Gastroesophageal sphincter (tissue), 3 donors: ENCODE measurements at regions not wholly inside any gene's neighbourhood (a gene's known extent, or its start where the extent isn't known, plus 50 kb on each side); places are given as distances from the start of the nearest gene placed in this dataset.

Experiments
- CTCF ChIP-seq, 4 experiments: fragments of 200-600 bp in 2 of 4; fragments of 450-650 bp in 2 of 4; sonication (generic) in 1 of 4; IDR thresholded peaks; one replicate each; pipeline ENCODE4 v1.5.1; 2017 to 2019; ENCODE audit warnings: antibody characterized with exemption in 4 of 4, mild to moderate bottlenecking in 2 of 4, moderate library complexity in 2 of 4
- EP300 ChIP-seq: sonication (generic); formaldehyde crosslinking; IDR thresholded peaks from one replicate; pipeline ENCODE4 v1.6.1; 2017; ENCODE audit warnings: antibody characterized with exemption, mild to moderate bottlenecking

- no peak for TF ChIP-seq CTCF (IDR thresholded peaks at IDR 0.05)
- TF ChIP-seq EP300: no peak
Observed at GRCh38 chr10:10508211-10508610, 509.5 kb upstream of the CELF2 start.
